Peyer's patch (tissue), 4 donors: ENCODE measurements at regions not wholly inside any gene's neighbourhood (a gene's known extent, or its start where the extent isn't known, plus 50 kb on each side); places are given as distances from the start of the nearest gene placed in this dataset.

Source experiments
- CTCF ChIP-seq, 6 experiments: fragments of 450-650 bp in 4 of 6; fragments of 200-600 bp in 2 of 6; sonication (generic) in 1 of 6; IDR thresholded peaks; one replicate each; pipeline ENCODE4 v1.5.1; 2017 to 2019; ENCODE audit warnings: antibody characterized with exemption in 6 of 6, mild to moderate bottlenecking in 3 of 6, moderate library complexity in 1 of 6
- POLR2A ChIP-seq, 2 donors: fragments of 450-650 bp; IDR thresholded peaks; one replicate each; pipeline ENCODE4 v1.5.1; 2017; ENCODE audit warnings: antibody characterized with exemption in 2 of 2, mild to moderate bottlenecking in 2 of 2, moderate library complexity in 2 of 2

GRCh38 chr6:74404366-74404765 is 708.4 kb downstream of the CD109 start:
- TF ChIP-seq POLR2A (IDR thresholded peaks at IDR 0.05) (no peak), CTCF (IDR thresholded peaks at IDR 0.05) (no peak)
